CD4-positive, alpha-beta T cell treated with Interleukin-6 for 4 hours (primary cell): ENCODE measurements at regions not wholly inside any gene's neighbourhood (a gene's known extent, or its start where the extent isn't known, plus 50 kb on each side); places are given as distances from the start of the nearest gene placed in this dataset.
"Not testable (repeated sequence)": the region's sequence is repeated elsewhere in the genome, so short reads cannot be mapped to it uniquely, and the experiment has no call there.

ENCODE experiments used
- DNase-seq: peaks from one replicate; pipeline ENCODE4 v3.0.0-alpha.2; 2020; ENCODE audit warnings: mixed read lengths

DNA sequence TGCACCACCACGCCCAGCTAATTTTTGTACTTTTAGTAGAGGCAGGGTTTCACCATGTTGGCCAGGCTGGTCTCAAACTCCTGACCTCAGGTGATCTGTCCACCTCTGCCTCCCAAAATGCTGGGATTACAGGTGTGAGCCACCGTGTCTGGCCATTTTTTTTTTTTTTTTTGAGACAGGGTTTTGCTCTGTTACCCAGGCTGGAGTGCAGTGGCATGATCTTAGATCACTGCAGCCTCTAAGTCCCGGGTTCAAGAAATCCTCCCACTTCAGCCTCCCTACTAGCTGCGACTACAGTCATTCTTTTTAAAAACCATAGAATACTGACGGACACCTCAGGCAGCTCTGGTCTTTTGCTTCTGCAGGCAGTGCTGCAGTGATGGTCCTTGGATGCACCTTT, 54.9 kb upstream of the PTPN1 start:
- not testable (repeated sequence) for DNase-seq

DNA sequence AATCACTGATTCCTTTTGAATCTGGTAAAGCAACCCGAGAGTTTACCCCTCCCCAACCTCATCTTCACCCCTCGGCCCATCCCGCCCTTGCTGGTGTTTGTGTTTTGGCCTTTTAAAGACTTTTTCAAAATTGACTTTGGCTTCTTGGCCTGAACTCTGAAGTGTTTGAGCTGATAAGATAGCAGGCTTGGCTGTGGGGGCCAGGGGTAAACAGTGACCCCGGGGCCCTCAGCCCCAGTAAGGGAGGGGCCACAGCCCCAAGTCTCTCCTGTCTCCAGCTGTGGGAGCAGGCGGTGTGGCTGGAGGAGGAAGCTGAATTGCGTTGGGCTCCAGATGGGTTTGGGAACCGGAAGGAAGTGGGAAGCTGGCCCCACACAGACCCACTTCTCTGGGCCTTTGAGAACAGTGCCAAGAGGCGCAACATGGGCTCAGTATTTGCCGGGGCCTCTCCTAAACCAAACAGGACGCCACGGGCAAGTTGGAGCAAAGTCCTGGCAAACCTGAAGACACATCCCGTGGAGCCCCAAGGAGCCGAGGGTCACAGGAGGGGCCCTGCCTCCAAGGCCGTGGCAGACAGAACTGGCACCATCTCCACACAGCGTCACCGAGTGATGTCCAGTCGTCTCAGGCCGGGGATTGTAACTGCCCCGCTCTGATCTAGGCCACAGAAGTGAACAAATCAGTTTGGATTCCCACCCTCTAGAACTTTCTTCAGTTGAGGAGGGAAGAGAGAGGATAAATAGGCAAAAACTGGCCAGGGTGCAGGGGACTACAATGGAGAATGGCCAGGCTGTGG, 54.3 kb upstream of the PTPN1 start:
- no peak for DNase-seq

DNA sequence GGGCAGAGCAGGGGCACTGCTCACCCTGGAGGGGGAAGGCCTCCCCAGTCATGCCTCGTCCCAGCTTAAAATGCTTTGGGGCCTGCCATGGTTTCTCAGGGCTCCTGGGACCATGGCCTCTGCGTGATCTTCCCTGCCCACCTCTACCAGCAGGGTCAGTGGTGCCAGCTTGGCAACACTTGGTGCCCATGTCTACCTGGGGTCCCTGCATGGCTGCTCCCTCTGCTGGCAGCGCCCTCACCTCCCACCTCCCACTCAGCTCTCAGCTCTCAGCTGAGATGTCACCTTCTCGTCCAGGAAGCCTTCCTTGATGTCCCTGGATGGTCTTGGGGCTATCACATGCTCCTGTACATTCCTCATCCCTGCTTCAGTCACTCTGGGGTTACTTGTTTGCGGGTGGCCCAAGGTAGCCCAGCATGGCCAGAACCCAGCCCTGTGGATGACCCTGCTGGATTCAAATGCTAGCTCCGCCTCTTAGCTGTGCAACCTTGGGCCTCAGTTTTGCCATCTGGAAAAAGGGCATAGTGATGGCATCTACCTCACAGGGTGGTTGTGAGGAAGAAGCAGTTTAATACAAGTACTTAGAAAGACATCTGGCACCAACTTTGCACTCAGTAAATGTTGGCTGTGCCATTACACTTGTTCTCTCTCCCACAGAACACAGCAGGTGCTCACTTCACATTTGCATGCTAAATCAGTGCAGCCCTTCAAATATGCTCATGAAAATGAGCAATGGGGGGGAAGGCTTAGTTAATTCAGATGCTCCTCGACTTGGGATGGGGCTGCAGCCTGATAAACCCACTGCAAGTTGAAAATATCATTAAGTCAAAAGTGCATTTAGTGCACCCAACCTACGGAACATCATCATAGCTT, 53.5 kb upstream of the PTPN1 start:
- DNase-seq, result no peak

DNA sequence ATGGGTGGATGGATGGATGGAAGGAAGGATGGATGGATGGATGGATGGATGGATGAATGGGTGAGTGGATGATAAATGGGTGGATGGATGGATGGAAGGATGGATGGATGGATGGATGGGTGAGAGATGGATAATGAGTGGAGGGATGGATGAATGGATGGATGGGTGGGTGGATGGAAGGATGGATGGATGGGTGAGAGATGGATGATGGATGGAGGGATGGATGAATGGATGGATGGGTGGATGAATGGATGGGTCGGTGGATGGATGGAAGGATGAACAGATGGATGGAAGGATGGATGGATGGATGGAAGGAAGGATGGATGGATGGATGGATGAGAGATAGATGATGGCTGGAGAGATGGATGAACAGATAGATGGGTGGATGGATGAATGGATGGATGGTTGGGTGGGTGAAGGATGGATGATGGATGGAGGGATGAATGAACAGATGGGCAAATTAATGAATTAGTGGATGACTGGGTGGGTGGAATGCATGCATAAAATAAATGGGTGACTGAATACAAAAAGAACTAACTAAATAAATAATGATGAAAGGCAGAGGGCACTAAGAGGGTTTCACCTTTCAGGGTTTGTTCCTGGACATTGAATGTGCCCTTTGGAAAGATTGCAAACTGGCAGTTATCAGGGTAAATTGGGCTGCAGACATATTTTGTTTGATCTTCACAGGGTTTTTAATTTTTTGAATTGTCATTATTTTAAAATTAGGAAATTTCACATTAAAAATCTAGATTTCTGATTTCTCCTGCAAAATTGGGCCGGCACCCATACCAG, 50.9 kb upstream of the PTPN1 start:
- DNase-seq, result no peak

DNA sequence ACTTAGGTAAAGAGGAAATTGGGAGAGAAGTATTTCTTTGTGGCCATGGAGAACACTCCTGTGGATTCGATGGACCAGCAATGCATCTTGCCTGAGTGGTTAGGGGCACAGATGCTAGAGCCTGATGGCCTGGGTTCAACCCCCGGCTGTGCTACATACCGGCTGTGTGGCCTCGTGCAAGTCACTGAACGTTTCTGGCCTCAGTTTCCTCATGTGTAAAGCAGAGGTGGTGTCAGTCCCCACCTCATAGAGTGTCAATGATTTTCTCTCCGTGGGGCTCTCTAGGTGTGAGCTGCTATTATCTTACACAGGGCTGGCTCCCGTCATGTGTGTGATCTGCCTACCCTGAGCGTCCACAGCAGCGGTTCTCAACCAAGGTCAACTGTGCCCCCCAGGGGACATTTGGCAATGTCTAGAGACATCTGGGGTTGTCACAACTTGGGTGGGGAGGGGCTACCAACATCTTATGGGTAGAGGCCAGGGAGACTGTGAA, 50.0 kb upstream of the PTPN1 start:
- DNase-seq, result no peak
